ENCODE measurements at regions not wholly inside any gene's neighbourhood (a gene's known extent, or its start where the extent isn't known, plus 50 kb on each side); places are given as distances from the start of the nearest gene placed in this dataset.

- TF ChIP-seq ZNF121 (tag by site-specific recombination; IDR thresholded peaks at IDR 0.05) (no peak), ZNF146 (tag by site-specific recombination; IDR thresholded peaks at IDR 0.05) (no peak), ZNF747 (tag by site-specific recombination; IDR thresholded peaks at IDR 0.05) (no peak), ZNF610 (tag by site-specific recombination; IDR thresholded peaks at IDR 0.05; ENCODE audit: borderline replicate concordance) (no peak), CTCF (tag by site-specific recombination; IDR thresholded peaks at IDR 0.05) (no peak), ZNF24 (tag by site-specific recombination; IDR thresholded peaks at IDR 0.05) (no peak)
Measured at GRCh38 chr3:87550892-87551291, 274.5 kb upstream of the POU1F1 start.

Data from HEK293 (cell line).